ENCODE measurements at regions not wholly inside any gene's neighbourhood (a gene's known extent, or its start where the extent isn't known, plus 50 kb on each side); places are given as distances from the start of the nearest gene placed in this dataset.

DNA sequence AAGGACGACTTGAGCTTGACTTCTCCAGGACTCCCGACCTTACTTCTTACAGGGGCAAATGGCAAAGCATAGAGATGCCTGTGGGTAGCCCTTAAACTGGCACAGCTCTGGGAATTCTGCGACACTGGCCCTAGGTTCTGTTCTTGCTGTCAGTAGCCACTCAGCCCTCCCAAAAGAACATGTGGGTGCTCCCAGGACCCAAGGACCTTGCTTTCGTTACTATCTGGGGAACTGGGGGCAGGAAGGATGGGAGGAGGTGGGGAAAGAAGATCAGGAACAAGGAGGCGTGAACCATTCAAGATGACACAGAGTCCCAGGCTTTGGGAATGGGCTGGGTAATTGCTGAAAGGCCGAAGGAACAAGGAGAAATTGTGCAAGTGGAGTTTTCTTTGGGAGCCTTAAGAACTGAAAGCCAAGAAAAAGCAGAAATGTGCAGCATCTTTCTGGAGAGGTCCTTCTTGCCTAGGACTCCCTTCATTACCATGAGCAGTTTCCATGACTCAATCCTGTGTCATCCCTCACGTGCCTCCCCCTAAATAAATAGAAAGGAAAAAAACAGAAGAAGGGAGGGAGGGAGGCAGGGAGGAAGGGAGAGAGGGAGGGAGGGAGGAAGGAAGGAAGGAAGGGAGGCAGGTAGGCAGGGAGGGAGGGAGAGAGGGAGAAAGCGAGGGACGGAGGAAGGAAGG, 284.6 kb upstream of the FOXQ1 start:
- no peak overlapping the region for H3K4me3 ChIP-seq (ENCODE audit: control insufficient read depth, low read depth, low read length)
- peak; percentile 48 for DNase-seq (ENCODE audit: low read depth)
- TF ChIP-seq, protein P1, sequence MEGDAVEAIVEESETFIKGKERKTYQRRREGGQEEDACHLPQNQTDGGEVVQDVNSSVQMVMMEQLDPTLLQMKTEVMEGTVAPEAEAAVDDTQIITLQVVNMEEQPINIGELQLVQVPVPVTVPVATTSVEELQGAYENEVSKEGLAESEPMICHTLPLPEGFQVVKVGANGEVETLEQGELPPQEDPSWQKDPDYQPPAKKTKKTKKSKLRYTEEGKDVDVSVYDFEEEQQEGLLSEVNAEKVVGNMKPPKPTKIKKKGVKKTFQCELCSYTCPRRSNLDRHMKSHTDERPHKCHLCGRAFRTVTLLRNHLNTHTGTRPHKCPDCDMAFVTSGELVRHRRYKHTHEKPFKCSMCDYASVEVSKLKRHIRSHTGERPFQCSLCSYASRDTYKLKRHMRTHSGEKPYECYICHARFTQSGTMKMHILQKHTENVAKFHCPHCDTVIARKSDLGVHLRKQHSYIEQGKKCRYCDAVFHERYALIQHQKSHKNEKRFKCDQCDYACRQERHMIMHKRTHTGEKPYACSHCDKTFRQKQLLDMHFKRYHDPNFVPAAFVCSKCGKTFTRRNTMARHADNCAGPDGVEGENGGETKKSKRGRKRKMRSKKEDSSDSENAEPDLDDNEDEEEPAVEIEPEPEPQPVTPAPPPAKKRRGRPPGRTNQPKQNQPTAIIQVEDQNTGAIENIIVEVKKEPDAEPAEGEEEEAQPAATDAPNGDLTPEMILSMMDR (IDR thresholded peaks at IDR 0.05; ENCODE audit: control insufficient read depth, insufficient read depth, low read depth, low read length, missing control alignments) = no peak

GRCh38 chr6:1025821-1026220, 286.1 kb upstream of the FOXQ1 start:
- TF ChIP-seq, protein P1 (IDR thresholded peaks at IDR 0.05; ENCODE audit: control insufficient read depth, insufficient read depth, low read depth, low read length, missing control alignments) = no peak
- no peak for DNase-seq (ENCODE audit: low read depth)
- no peak overlapping the region for H3K4me3 ChIP-seq (ENCODE audit: control insufficient read depth, low read depth, low read length)

- TF ChIP-seq, protein P1 (IDR thresholded peaks at IDR 0.05; ENCODE audit: control insufficient read depth, insufficient read depth, low read depth, low read length, missing control alignments) = no peak
- H3K4me3 ChIP-seq (ENCODE audit: control insufficient read depth, low read depth, low read length) = no peak overlapping the region
- peak; percentile 93 for DNase-seq (ENCODE audit: low read depth)
Observed at GRCh38 chr6:1024587-1024986, 287.3 kb upstream of the FOXQ1 start.

GRCh38 chr6:1024161-1024560, 287.7 kb upstream of the FOXQ1 start:
- H3K4me3 ChIP-seq (ENCODE audit: control insufficient read depth, low read depth, low read length) = no peak overlapping the region
- no peak for DNase-seq (ENCODE audit: low read depth)
- TF ChIP-seq, protein P1 (IDR thresholded peaks at IDR 0.05; ENCODE audit: control insufficient read depth, insufficient read depth, low read depth, low read length, missing control alignments) = no peak

DNA sequence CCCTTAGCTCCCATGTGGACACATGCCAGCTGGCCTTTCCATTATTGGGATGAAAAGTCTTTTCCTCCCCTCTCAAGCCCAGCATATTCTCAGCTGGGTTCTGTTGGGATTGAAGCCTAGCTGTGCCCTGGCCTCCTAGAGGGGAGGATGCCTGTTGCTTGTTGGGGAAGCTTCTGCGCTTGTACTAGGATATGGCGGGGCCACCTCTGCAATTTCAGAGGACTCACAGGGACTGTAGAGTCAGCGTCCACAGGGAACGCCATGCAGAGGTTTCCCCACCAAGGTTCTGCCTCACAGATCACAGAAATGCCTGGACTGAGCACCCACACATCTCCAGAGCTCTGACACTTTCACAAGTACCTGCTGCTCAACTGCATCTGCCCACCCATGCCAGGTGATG, 288.7 kb upstream of the FOXQ1 start:
- TF ChIP-seq, protein P1 (IDR thresholded peaks at IDR 0.05; ENCODE audit: control insufficient read depth, insufficient read depth, low read depth, low read length, missing control alignments) = no peak
- no peak overlapping the region for H3K4me3 ChIP-seq (ENCODE audit: control insufficient read depth, low read depth, low read length)
- no peak for DNase-seq (ENCODE audit: low read depth)

- no peak for DNase-seq (ENCODE audit: low read depth)
- TF ChIP-seq, protein P1 (IDR thresholded peaks at IDR 0.05; ENCODE audit: control insufficient read depth, insufficient read depth, low read depth, low read length, missing control alignments) = no peak
- no peak overlapping the region for H3K4me3 ChIP-seq (ENCODE audit: control insufficient read depth, low read depth, low read length)
Observed at GRCh38 chr6:1022719-1023118, 289.2 kb upstream of the FOXQ1 start.
